GM10266 (cell line): ENCODE measurements at regions not wholly inside any gene's neighbourhood (a gene's known extent, or its start where the extent isn't known, plus 50 kb on each side); places are given as distances from the start of the nearest gene placed in this dataset.

Source experiments
- DNase-seq: peaks from one replicate; pipeline ENCODE4 v3.0.0; 2012; ENCODE audit errors: extremely low spot score
- CTCF ChIP-seq: IDR thresholded peaks from 2 replicates; pipeline ENCODE4 v1.5.1; 2012; ENCODE audit warnings: mild to moderate bottlenecking, low read depth; ENCODE audit not compliant: control insufficient read depth, insufficient read depth; ENCODE audit errors: missing control alignments

GRCh38 chr22:45094825-45095224 is 68.9 kb upstream of the NUP50 start:
- DNase-seq: no peak
- TF ChIP-seq CTCF: no peak

GRCh38 chr22:45096256-45096907 is 67.3 kb upstream of the NUP50 start:
- DNase-seq: peak; percentile 78
- peak; percentile 75 for TF ChIP-seq CTCF

- DNase-seq: no peak
- no peak for TF ChIP-seq CTCF
Measured at GRCh38 chr22:45097061-45097460, 66.7 kb upstream of the NUP50 start.

- DNase-seq: no peak
Measured at GRCh38 chr22:45098056-45098455, 65.7 kb upstream of the NUP50 start.

GRCh38 chr22:45099961-45100360 is 63.8 kb upstream of the NUP50 start:
- no peak for TF ChIP-seq CTCF
- DNase-seq: no peak

More at GRCh38 chr22:45098056-45098455, 65.7 kb upstream of the NUP50 start:
- no peak for TF ChIP-seq CTCF

GRCh38 chr22:45101515-45102227 is 62.1 kb upstream of the NUP50 start:
- TF ChIP-seq CTCF: peak; percentile 68

GRCh38 chr22:45102896-45103420 is 60.8 kb upstream of the NUP50 start:
- TF ChIP-seq CTCF: no peak
- DNase-seq: no peak

More at GRCh38 chr22:45101515-45102227, 62.1 kb upstream of the NUP50 start:
- peak; percentile 69 for DNase-seq
